Left ventricle myocardium superior (tissue), 1 donor: ENCODE measurements at regions not wholly inside any gene's neighbourhood (a gene's known extent, or its start where the extent isn't known, plus 50 kb on each side); places are given as distances from the start of the nearest gene placed in this dataset.
"Not testable (repeated sequence)": the region's sequence is repeated elsewhere in the genome, so short reads cannot be mapped to it uniquely, and the experiment has no call there.

Experiments
- ATAC-seq: fragments of 200-7000 bp; cut with Tn5 transposase; one replicate; pipeline ENCODE4 v1.9.1; 2020; ENCODE audit warnings: mild to moderate bottlenecking, moderate library complexity
- DNase-seq: peaks from one replicate; pipeline ENCODE4 v3.0.0-alpha.2; 2020
- intact Hi-C: fragments of 100-400 bp; cut with micrococcal nuclease; formaldehyde crosslinking; loops from one replicate; pipeline ENCODE4 v1.11.0; 2022
- donor health status: DM: no; HTN: yes; CAD: no; lungs with severe emphysema.

- ATAC-seq (no peak), DNase-seq (no peak)
- intact Hi-C loops: no loop called here
Measured at GRCh38 chr2:81363800-81364199, 1059.2 kb upstream of the LRRTM1 start.

DNA sequence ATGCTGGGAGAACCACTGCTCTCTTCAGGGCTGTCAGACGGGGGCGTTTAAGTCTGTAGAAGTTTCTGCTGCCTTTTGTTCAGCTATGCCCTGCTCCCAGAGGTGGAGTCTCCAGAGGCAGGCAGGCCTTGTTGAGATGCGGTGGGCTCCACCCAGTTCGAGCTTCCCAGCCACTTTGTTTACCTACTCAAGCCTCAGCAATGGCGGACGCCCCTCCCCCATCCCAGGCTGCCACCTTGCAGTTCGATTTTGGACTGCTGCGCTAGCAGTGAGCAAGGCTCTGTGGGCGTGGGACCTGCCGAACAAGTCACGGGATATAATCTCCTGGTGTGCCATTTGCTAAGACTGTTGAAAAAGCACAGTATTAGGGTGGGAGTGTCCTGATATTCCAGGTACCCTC lies 1057.9 kb upstream of the LRRTM1 start:
- DNase-seq, ATAC-seq, intact Hi-C loops: not testable (repeated sequence)

DNA sequence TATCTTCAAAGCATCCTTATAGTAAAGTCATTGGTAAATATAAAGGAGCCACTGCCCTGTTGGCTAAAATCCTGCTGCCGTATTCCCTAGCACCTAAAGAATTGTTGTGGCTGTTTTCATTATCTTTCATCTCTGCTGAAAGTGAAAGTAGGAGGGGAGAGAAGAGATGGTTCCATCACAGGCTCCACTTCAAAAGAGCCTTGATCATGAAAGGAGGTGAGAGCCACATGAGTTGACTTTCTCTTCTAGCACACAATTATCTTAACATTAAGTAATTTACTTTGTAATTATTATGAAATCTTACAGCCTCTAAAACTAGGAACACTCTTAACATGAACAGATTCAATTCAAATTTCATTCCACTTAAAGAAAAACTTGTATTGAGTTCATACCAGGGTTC lies 1050.9 kb upstream of the LRRTM1 start:
- ATAC-seq: no peak

DNA sequence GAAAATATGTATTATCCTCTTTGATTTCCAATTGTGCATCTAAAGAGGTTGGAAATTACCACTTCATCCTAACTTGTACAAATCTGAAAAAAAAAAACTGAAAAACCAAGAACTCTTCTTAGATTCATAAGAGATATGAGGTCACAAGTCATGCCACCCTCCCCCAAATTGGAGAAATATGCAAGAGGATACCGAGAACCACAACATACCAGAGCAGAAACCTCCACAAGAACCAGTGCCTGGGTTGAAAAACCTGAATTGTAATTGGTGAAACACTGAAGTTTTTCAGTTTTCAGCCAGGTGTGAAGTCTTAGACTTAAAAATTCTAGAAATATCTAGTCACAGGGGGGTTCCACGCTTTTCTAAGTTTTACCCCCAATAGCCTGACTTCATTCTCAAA lies 1029.5 kb upstream of the LRRTM1 start:
- ATAC-seq (no peak), DNase-seq (no peak)
- intact Hi-C loops: no loop called here

More for the DNA sequence above, 1050.9 kb upstream of the LRRTM1 start:
- intact Hi-C loops: no loop called here
- DNase-seq: no peak

- DNase-seq (no peak), ATAC-seq (no peak)
- intact Hi-C loops: no loop called here
Measured at GRCh38 chr2:81328968-81329367, 1024.4 kb upstream of the LRRTM1 start.

DNA sequence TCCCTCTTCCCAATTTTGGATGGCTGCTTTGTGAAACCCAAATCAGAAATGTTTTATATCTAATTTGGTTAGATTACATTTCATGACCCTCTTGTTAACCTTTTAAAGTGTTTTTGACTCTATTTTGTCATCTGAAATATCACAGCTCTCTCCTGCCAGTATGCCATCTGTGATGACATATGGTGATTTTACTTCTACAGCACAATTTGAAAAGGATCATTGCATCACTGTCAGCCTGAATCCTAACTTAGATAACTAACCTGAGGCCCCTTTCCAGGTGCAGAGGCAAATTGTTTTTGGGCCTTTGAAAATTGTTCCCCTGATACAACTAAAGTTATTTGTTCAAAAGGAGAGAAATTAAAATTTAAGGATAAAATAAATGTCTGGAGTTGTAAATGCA lies 1023.4 kb upstream of the LRRTM1 start:
- intact Hi-C loops: no loop called here
- ATAC-seq (no peak), DNase-seq (no peak)

GRCh38 chr2:81324046-81324445 lies 1019.5 kb upstream of the LRRTM1 start:
- intact Hi-C loops: no loop called here
- ATAC-seq: no peak
- DNase-seq: no peak

- DNase-seq: no peak
- intact Hi-C loops: no loop called here
- no peak for ATAC-seq
Measured at GRCh38 chr2:81304154-81304830, 999.7 kb upstream of the LRRTM1 start.

DNA sequence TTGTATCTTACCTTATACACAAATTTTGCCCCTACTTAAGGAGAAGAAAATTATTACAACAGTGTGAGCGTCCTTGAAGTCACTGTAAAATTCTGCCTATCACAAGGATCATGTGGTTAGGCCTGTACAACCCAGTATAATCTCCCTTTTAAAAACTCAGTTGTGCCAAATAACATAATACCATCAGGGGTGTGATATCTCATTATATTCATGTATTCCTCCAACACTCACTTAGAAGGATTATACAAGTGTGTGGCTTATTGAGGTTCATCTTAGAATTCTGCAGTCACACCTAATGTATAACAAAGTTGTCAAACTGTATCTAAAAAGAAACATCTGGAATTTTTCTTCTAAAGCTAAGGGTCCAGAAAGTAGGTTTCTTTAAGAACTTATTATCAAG lies 998.8 kb upstream of the LRRTM1 start:
- ATAC-seq (no peak), DNase-seq (no peak)
- intact Hi-C loops: no loop called here

DNA sequence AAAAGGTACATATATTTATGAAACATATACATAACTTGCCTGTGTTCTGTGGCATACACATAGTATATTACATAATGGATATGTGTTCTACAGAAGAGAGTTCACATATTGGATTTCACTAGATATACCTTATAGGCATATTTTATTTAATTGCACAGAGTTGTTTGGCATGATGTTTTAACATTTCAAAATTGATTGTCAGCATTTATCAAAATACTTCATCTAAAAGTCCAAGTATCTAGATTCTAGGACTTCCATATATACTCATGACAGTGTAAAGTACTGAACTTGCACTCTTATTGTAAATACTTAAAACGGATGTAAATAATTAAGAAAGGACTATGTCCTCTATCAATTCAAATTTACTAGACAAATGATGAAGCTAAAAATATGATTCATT lies 995.3 kb upstream of the LRRTM1 start:
- intact Hi-C loops: no loop called here
- ATAC-seq: no peak
- DNase-seq: no peak

DNA sequence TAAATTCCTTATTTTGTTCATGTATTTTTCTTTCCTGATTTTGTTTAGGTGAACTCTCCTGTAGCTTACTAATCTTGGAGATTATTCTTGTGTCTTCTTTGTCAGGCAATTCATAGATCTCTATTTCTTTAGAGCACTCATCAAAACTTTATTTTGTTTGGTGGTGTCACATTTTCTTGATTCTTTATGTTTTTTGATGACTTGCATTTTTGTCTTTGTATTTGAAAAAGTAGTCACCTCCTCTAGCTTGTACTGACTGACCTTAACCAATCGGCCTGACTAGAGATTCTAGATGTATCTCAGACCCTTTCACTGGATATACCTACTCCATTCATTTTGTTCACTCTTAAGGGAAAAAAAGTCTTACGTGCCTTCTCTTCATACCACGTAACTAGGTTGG lies 986.3 kb upstream of the LRRTM1 start:
- no peak for ATAC-seq
- intact Hi-C loops: no loop called here

DNA sequence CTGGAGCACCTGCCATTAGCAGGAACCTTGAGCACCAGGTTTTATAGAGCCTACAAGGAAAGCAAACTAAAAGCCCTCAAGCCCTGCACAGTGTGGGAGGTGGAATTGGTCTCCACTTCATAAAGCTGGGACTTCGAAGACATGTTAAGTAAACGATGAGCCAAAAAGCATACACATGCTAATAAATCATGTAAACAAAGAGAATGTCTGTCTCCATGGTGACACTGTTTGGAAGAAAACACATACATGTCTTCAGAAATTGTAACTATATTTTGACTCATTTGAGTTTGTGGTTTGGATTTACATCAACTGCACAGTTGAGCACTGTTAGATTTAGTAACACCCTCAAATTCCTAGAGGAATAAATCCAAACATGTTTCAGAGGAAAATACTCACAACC lies 978.5 kb upstream of the LRRTM1 start:
- ATAC-seq (no peak), DNase-seq (no peak)
- intact Hi-C loops: no loop called here

More for the DNA sequence above, 986.3 kb upstream of the LRRTM1 start:
- no peak for DNase-seq

GRCh38 chr2:81282151-81282769 lies 977.7 kb upstream of the LRRTM1 start:
- DNase-seq (no peak), ATAC-seq (no peak)
- intact Hi-C loops: no loop called here

DNA sequence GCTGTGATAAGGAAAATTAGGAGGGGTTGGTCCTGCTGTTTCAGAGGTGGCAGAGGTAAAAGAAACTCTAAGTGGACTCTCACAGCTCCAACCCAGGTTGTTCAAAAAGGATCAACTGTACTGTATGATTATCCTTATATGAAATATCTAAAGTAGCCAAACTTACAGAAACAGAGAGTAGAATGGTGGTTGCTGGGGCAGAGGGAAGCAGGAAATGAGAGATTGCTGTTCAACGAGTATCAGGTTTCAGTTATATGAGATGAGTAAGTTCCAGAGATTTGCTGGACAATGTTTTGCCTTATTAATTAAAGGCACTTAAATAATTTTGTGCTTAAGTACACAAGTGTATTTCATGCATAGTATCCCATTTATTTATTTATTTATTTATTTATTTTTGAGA lies 972.0 kb upstream of the LRRTM1 start:
- no peak for ATAC-seq
- intact Hi-C loops: no loop called here

GRCh38 chr2:81266106-81266505 lies 961.6 kb upstream of the LRRTM1 start:
- ATAC-seq: no peak

More for the DNA sequence above, 972.0 kb upstream of the LRRTM1 start:
- DNase-seq: no peak

GRCh38 chr2:81263989-81264388 lies 959.4 kb upstream of the LRRTM1 start:
- intact Hi-C loops: no loop called here
- no peak for DNase-seq
- no peak for ATAC-seq

More at GRCh38 chr2:81266106-81266505, 961.6 kb upstream of the LRRTM1 start:
- intact Hi-C loops: no loop called here
- no peak for DNase-seq

DNA sequence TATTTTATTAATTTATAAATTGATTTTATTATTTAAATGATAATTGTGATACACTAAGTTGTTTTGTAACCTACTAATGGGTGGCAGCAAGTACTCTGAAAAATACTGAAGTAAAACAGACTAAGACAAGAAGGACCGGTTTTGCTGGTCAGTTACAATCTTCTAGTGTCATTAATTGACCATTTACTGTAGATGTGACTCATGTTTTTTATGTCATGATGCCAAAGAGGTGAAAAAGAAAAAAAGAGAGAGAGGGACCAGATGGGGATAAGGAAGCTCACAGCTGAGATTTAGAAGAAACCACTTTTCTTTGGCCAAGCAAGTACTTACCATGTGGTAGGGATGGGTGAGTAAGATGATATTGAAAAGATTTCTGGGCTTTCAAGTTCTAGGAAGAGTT lies 955.8 kb upstream of the LRRTM1 start:
- DNase-seq (no peak), ATAC-seq (no peak)
- intact Hi-C loops: no loop called here

DNA sequence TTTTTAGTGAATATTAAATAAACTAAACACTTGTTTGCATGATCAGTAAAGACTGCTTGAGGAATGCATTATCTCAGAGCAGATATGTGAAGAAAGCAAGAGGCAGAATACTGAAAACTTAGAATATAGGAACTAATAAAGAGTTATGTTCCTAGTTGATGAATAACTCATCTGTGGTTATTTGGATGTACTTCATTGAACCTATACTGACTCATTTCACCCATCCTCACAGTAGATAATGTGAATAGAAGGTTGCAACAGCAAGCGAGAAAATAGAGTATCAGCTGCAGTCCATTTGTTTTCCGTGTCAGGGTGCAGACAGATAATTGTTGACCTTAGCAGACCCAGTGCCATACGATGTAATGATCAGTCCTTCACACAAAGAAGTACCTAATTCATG lies 945.7 kb upstream of the LRRTM1 start:
- intact Hi-C loops: no loop called here
- no peak for DNase-seq
- no peak for ATAC-seq

DNA sequence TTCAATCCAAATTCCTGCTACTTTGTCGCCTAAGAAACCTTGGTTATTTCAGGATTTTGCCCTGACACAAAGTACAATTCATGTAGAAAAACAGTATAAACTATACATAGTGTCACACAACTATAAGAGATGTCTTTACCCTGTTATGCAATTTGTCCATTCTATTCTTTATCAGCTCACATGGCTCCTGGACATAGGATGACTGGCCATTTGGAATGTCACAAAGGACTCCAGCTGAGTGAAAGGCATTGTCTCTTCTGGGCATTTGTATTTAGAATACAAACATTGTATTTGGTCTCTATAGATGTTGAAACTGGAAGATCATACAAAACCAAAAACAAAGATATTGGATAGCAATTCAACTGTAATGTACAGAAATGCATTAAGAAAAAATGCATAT lies 944.6 kb upstream of the LRRTM1 start:
- intact Hi-C loops: no loop called here

DNA sequence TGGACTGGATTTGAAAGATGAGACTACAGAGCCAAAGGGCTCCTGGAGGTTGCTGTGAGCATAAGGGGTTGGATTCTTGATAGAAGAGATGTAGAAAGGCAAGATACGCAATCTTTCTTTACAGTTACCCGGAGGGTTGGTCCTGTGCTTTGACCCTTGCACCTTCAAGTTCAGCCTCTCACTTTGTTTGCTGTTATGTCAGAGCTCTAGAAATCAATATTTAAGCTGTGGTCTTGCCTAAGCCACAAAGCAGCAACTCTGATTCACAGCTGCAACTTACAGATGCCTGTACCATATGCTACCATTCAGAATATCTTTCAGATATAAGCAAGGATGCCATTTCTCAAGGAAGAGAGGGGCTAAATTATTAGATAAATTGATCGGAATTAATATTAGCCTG lies 943.1 kb upstream of the LRRTM1 start:
- intact Hi-C loops: no loop called here
- ATAC-seq (no peak), DNase-seq (no peak)

More for the DNA sequence above, 944.6 kb upstream of the LRRTM1 start:
- ATAC-seq: no peak
- no peak for DNase-seq

- intact Hi-C loops: no loop called here
- no peak for DNase-seq
Measured at GRCh38 chr2:81242501-81242900, 937.9 kb upstream of the LRRTM1 start.

More at GRCh38 chr2:81242501-81242900, 937.9 kb upstream of the LRRTM1 start:
- no peak for ATAC-seq
